PC-3 (cell line): ENCODE measurements at regions not wholly inside any gene's neighbourhood (a gene's known extent, or its start where the extent isn't known, plus 50 kb on each side); places are given as distances from the start of the nearest gene placed in this dataset.

Experiments
- CTCF ChIP-seq: fragments of 300-600 bp; sonication (generic); conservative IDR thresholded peaks from 2 replicates; pipeline ENCODE4 v1.5.1; 2017; ENCODE audit warnings: antibody characterized with exemption, low read depth, mild to moderate bottlenecking, low read length
- EZH2 ChIP-seq: fragments of 300-600 bp; sonication (generic); IDR thresholded peaks from one replicate; pipeline ENCODE4 v1.6.1; 2017; ENCODE audit warnings: antibody characterized with exemption, mild to moderate bottlenecking, low read length; ENCODE audit not compliant: unreplicated experiment
- EZH2phosphoT487 ChIP-seq: fragments of 300-600 bp; sonication (generic); IDR thresholded peaks from 2 replicates; pipeline ENCODE4 v1.6.1; 2018; ENCODE audit warnings: mild to moderate bottlenecking, antibody characterized with exemption, low read length, borderline replicate concordance

GRCh38 chr2:78145395-78145996 is 623.3 kb upstream of the LRRTM4 start:
- TF ChIP-seq EZH2 (no peak), CTCF (no peak), EZH2phosphoT487 (no peak)
